ENCODE measurements at regions not wholly inside any gene's neighbourhood (a gene's known extent, or its start where the extent isn't known, plus 50 kb on each side); places are given as distances from the start of the nearest gene placed in this dataset.

DNA sequence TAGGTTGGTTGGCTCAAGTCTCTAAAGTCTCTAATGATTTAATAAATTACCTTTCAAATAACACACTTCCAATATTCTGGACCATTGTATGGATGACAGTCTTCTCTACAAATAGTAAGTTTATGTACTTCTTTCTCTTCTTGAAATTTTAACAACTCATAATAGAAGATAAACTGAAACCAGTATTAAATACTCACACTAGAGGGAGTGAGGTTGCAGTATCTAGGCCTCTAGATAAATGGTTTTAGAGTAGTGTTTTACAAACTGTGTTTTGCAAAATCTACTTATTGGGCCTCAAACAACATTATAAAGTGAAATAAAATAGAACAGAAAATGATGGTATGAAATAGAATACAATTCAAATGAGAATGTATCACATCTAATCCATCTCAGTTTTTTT, 479.9 kb upstream of the BRINP3 start:
- TF ChIP-seq, protein P1, sequence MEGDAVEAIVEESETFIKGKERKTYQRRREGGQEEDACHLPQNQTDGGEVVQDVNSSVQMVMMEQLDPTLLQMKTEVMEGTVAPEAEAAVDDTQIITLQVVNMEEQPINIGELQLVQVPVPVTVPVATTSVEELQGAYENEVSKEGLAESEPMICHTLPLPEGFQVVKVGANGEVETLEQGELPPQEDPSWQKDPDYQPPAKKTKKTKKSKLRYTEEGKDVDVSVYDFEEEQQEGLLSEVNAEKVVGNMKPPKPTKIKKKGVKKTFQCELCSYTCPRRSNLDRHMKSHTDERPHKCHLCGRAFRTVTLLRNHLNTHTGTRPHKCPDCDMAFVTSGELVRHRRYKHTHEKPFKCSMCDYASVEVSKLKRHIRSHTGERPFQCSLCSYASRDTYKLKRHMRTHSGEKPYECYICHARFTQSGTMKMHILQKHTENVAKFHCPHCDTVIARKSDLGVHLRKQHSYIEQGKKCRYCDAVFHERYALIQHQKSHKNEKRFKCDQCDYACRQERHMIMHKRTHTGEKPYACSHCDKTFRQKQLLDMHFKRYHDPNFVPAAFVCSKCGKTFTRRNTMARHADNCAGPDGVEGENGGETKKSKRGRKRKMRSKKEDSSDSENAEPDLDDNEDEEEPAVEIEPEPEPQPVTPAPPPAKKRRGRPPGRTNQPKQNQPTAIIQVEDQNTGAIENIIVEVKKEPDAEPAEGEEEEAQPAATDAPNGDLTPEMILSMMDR (optimal IDR thresholded peaks at IDR 0.05 in 1 of 3, IDR thresholded peaks at IDR 0.05 in 1 of 3, conservative IDR thresholded peaks at IDR 0.05 in 1 of 3; ENCODE audit: extremely low read depth in 1 of 3, insufficient read depth in 2 of 3, low read length in 3 of 3): no peak
- no peak for TF ChIP-seq EZH2 (IDR thresholded peaks at IDR 0.05; ENCODE audit: low read length)

Data from keratinocyte (primary cell).